ENCODE measurements at regions not wholly inside any gene's neighbourhood (a gene's known extent, or its start where the extent isn't known, plus 50 kb on each side); places are given as distances from the start of the nearest gene placed in this dataset.

DNA sequence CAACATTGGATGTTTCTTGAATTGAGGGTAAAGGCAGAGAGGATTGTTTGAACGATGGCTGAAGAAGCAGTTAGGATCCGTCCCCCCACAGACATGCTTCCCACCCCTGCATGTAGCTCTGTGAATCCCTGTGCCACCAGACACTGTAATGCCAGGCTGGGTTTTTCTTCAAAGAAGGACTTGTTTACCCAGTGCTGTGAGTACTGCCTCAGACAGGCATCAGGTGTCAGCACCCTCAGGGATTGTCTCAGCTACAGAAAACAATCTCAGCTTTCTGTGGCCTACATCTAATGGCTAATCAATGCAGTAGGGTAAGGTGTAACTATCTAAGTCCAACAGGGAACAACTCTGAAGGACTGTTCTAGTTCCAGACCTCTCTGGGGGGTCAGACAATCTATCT, 853.0 kb upstream of the EPHA7 start:
- no peaks in the 10 kb centered on the region for H3K36me3 ChIP-seq (replicated peaks in 1 of 2; ENCODE audit: control extremely low read depth in 1 of 2, control insufficient read depth in 1 of 2, extremely low read depth in 1 of 2, insufficient read depth in 2 of 2, low read length in 1 of 2)
- H3K4me2 ChIP-seq (replicated peaks; ENCODE audit: low read depth, low read length, poor library complexity, severe bottlenecking), result no peak overlapping the region
- WGBS (ENCODE audit: insufficient coverage), result no CpG with 5 or more reads among the region's 2 CpGs
- H3K79me2 ChIP-seq (ENCODE audit: control insufficient read depth, insufficient read depth, low read length), result no peaks in the 10 kb centered on the region
- intact Hi-C loops (cut with micrococcal nuclease), result no loop called here
- no peak overlapping the region for H3K4me3 ChIP-seq (ENCODE audit: control extremely low read depth in 1 of 5, extremely low read depth in 1 of 5, insufficient read depth in 1 of 5, low read depth in 2 of 5, low read length in 4 of 5)
- H3K27me3 ChIP-seq (replicated peaks in 1 of 4; ENCODE audit: control extremely low read depth in 1 of 4, control insufficient read depth in 3 of 4, insufficient read depth in 4 of 4, low read length in 3 of 4), result no peaks in the 10 kb centered on the region
- Mint-ChIP-seq H3K27me3 (no peaks in the 10 kb centered on the region), H3K4me1 (no peaks in the 10 kb centered on the region), H3K27ac (no peak overlapping the region), H3K9me3 (ENCODE audit: insufficient read depth) (peaks cover 2% of the 10 kb centered on the region), H3K4me3 (no peak overlapping the region)
- TF ChIP-seq, protein P1, sequence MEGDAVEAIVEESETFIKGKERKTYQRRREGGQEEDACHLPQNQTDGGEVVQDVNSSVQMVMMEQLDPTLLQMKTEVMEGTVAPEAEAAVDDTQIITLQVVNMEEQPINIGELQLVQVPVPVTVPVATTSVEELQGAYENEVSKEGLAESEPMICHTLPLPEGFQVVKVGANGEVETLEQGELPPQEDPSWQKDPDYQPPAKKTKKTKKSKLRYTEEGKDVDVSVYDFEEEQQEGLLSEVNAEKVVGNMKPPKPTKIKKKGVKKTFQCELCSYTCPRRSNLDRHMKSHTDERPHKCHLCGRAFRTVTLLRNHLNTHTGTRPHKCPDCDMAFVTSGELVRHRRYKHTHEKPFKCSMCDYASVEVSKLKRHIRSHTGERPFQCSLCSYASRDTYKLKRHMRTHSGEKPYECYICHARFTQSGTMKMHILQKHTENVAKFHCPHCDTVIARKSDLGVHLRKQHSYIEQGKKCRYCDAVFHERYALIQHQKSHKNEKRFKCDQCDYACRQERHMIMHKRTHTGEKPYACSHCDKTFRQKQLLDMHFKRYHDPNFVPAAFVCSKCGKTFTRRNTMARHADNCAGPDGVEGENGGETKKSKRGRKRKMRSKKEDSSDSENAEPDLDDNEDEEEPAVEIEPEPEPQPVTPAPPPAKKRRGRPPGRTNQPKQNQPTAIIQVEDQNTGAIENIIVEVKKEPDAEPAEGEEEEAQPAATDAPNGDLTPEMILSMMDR (IDR thresholded peaks at IDR 0.05), result no peak
- TF ChIP-seq EZH2 (IDR thresholded peaks at IDR 0.05; ENCODE audit: borderline replicate concordance, insufficient read depth, low read depth, low read length, poor library complexity, severe bottlenecking), result no peak
- H3K9me3 ChIP-seq (ENCODE audit: control extremely low read depth in 1 of 3, control insufficient read depth in 2 of 3, insufficient read depth in 1 of 3, low read length in 2 of 3), result no peaks in the 10 kb centered on the region
- ATAC-seq (ENCODE audit: low read depth), result no peak
- no peak overlapping the region for H3K27ac ChIP-seq (ENCODE audit: low read length in 2 of 2)
- H3K9ac ChIP-seq (ENCODE audit: low read length), result no peak overlapping the region
- POLR2A ChIA-PET, result no interaction called here
- H3K4me1 ChIP-seq (ENCODE audit: control insufficient read depth in 2 of 2, insufficient read depth in 2 of 2, low read length in 2 of 2), result no peaks in the 10 kb centered on the region
- H4K20me1 ChIP-seq (ENCODE audit: control insufficient read depth, insufficient read depth, low read length, poor library complexity, severe bottlenecking), result no peaks in the 10 kb centered on the region
- CTCF ChIA-PET, result no interaction called here
- no peak for DNase-seq
- H2AFZ ChIP-seq (ENCODE audit: insufficient read depth, low read depth, low read length, poor library complexity, severe bottlenecking), result no peak overlapping the region

DNA sequence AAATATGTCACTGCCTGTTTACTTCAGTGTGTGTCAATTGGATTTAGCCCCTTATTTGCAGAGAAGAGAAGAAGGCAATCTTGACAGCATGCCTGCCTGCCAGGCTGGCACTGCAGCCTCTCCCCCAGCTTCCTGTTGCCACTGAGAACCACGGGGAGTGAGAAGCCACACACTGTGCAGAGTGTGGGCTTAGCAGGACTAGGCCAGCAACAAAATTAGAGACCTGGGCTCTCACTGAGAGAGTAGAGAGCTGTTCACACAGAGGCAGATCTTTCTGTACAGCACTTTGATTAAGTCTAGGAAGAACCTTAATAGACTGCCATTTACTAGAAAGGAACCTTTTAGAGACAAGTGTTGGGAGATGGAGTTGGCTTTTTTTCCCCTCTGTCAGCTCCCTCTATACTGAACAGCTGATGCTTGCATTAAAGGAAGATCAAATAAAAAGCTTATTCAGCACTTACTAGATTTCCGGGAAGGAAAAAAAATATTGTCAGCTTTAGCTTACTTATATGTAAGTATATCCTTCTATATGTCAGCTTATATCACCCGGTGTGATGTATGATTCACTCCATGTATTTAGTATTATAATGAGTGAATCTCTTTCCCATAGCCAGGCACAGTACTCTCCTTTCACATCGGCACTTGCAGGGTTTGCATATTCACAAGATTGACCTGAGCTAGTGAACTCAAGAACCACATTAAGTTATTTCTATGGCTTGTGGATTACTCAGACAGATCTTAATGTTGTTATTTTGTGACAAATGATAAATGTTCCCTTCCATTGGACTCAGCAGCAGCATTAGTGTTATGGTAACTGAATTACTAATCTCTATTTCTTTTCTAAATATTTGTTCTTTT, 851.0 kb upstream of the EPHA7 start:
- no peaks in the 10 kb centered on the region for H3K27me3 Mint-ChIP-seq
- POLR2A ChIA-PET, result no interaction called here
- CTCF ChIA-PET, result no interaction called here
- H3K27ac Mint-ChIP-seq, result no peak overlapping the region
- Histone ChIP-seq H2AFZ (ENCODE audit: insufficient read depth, low read depth, low read length, poor library complexity, severe bottlenecking) (no peak overlapping the region), H4K20me1 (ENCODE audit: control insufficient read depth, insufficient read depth, low read length, poor library complexity, severe bottlenecking) (no peaks in the 10 kb centered on the region), H3K4me2 (replicated peaks; ENCODE audit: low read depth, low read length, poor library complexity, severe bottlenecking) (no peak overlapping the region), H3K9ac (ENCODE audit: low read length) (no peak overlapping the region), H3K4me1 (ENCODE audit: control insufficient read depth in 2 of 2, insufficient read depth in 2 of 2, low read length in 2 of 2) (no peaks in the 10 kb centered on the region), H3K79me2 (ENCODE audit: control insufficient read depth, insufficient read depth, low read length) (no peaks in the 10 kb centered on the region), H3K4me3 (ENCODE audit: control extremely low read depth in 1 of 5, extremely low read depth in 1 of 5, insufficient read depth in 1 of 5, low read depth in 2 of 5, low read length in 4 of 5) (no peak overlapping the region), H3K27ac (ENCODE audit: low read length in 2 of 2) (no peak overlapping the region), H3K36me3 (replicated peaks in 1 of 2; ENCODE audit: control extremely low read depth in 1 of 2, control insufficient read depth in 1 of 2, extremely low read depth in 1 of 2, insufficient read depth in 2 of 2, low read length in 1 of 2) (no peaks in the 10 kb centered on the region), H3K9me3 (ENCODE audit: control extremely low read depth in 1 of 3, control insufficient read depth in 2 of 3, insufficient read depth in 1 of 3, low read length in 2 of 3) (no peaks in the 10 kb centered on the region), H3K27me3 (replicated peaks in 1 of 4; ENCODE audit: control extremely low read depth in 1 of 4, control insufficient read depth in 3 of 4, insufficient read depth in 4 of 4, low read length in 3 of 4) (no peaks in the 10 kb centered on the region)
- H3K4me1 Mint-ChIP-seq, result no peaks in the 10 kb centered on the region
- peaks cover 6% of the 10 kb centered on the region for H3K9me3 Mint-ChIP-seq (ENCODE audit: insufficient read depth)
- no peak overlapping the region for H3K4me3 Mint-ChIP-seq
- intact Hi-C loops (cut with micrococcal nuclease), result no loop called here
- 33% methylated on average over 1 of the region's 4 CpGs for WGBS (ENCODE audit: insufficient coverage)
- no peak for ATAC-seq (ENCODE audit: low read depth)
- DNase-seq, result no peak
- TF ChIP-seq EZH2 (IDR thresholded peaks at IDR 0.05; ENCODE audit: borderline replicate concordance, insufficient read depth, low read depth, low read length, poor library complexity, severe bottlenecking), result no peak
- TF ChIP-seq, protein P1 (IDR thresholded peaks at IDR 0.05), result no peak

All from B cell (primary cell).